Stimulated activated naive CD8-positive, alpha-beta T cell treated with anti-CD3 and anti-CD28 coated beads, Interleukin-15, amount 100 ng/mL, for 72 hours (primary cell): ENCODE measurements at regions not wholly inside any gene's neighbourhood (a gene's known extent, or its start where the extent isn't known, plus 50 kb on each side); places are given as distances from the start of the nearest gene placed in this dataset.
"Not testable (repeated sequence)": the region's sequence is repeated elsewhere in the genome, so short reads cannot be mapped to it uniquely, and the experiment has no call there.

ENCODE experiments used
- ATAC-seq: fragments of 150-1000 bp; cut with Tn5 transposase; 2 replicates; pipeline ENCODE4 v1.10.0; 2021; ENCODE audit warnings: mild to moderate bottlenecking, moderate library complexity
- DNase-seq, 2 donors: peaks; one replicate each; pipeline ENCODE4 v3.0.0; 2021 to 2022
- H3K27ac Mint-ChIP-seq, 2 donors: one replicate each; pipeline ENCODE4 v1.8.0; 2022; ENCODE audit warnings: mild to moderate bottlenecking in 2 of 2, mixed read lengths in 2 of 2, moderate library complexity in 2 of 2
- H3K27me3 Mint-ChIP-seq: one replicate; pipeline ENCODE4 v1.8.0; 2022; ENCODE audit warnings: mixed read lengths
- H3K4me1 Mint-ChIP-seq: one replicate; pipeline ENCODE4 v1.8.0; 2022; ENCODE audit warnings: mild to moderate bottlenecking, mixed read lengths
- H3K4me3 Mint-ChIP-seq, 2 donors: one replicate each; pipeline ENCODE4 v1.8.0; 2022; ENCODE audit warnings: mild to moderate bottlenecking in 2 of 2, mixed read lengths in 2 of 2, moderate library complexity in 1 of 2
- H3K9me3 Mint-ChIP-seq, 2 donors: one replicate each; pipeline ENCODE4 v1.8.0; 2022; ENCODE audit warnings: mixed read lengths in 2 of 2

DNA sequence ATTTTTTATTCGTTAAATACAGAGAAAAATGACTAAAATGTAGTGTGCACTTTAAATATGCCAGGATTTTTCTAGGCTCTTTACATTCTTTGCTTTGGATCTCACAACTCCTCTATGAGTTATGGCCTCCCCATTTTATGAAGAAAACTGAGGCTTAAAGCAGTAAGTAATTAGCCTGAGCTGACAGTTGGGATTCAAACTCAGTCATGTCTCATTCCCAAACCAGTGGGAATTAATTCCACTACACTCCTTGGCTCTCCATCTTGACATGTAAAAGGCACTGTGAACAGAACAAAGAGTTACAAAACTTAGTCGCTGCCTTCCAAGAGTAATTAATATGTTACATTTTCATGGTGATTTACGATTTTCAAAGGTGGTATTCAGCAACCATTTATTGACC, 351.9 kb downstream of the SATB2 start:
- Mint-ChIP-seq H3K4me3 (no peak overlapping the region), H3K4me1 (no peaks in the 10 kb centered on the region), H3K9me3 (no peaks in the 10 kb centered on the region), H3K27ac (no peak overlapping the region), H3K27me3 (no peaks in the 10 kb centered on the region)
- ATAC-seq (no peak), DNase-seq (no peak)

DNA sequence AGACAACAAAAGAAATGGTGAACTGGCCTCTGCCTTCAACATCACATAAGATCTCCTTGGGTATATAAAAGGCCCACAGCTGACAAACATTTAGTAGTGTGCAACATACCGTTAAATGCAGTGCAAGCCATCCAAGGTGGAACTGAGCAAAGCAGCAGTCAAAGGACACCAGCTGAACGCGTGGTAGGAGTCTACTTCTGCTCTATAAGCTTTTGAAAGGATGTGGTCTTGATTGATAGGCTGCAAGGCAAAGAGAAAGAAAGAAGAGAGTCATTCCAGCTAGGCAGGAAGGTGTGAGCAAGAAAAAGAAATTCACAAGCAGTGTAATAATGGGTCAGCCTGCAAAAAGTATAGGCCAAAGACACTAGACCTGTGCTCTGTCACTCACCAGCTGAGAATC, 356.3 kb downstream of the SATB2 start:
- Mint-ChIP-seq H3K27me3 (no peaks in the 10 kb centered on the region), H3K27ac (no peak overlapping the region), H3K4me1 (no peaks in the 10 kb centered on the region), H3K9me3 (no peaks in the 10 kb centered on the region), H3K4me3 (no peak overlapping the region)
- no peak for ATAC-seq
- DNase-seq = no peak

GRCh38 chr2:199100326-199101110, 357.2 kb downstream of the SATB2 start:
- Mint-ChIP-seq H3K27me3 (no peaks in the 10 kb centered on the region), H3K4me3 (no peak overlapping the region), H3K27ac (no peak overlapping the region), H3K4me1 (no peaks in the 10 kb centered on the region), H3K9me3 (no peaks in the 10 kb centered on the region)
- DNase-seq = no peak
- ATAC-seq = no peak

GRCh38 chr2:199092419-199092818, 365.3 kb downstream of the SATB2 start:
- DNase-seq (no peak), ATAC-seq (no peak)
- Mint-ChIP-seq H3K27ac (no peak overlapping the region), H3K27me3 (no peaks in the 10 kb centered on the region), H3K4me1 (no peaks in the 10 kb centered on the region), H3K9me3 (peaks cover 0 to 15% of the 10 kb centered on the region in 2 donors), H3K4me3 (no peak overlapping the region)

- Mint-ChIP-seq H3K27ac (no peak overlapping the region), H3K4me1 (no peaks in the 10 kb centered on the region), H3K27me3 (no peaks in the 10 kb centered on the region), H3K4me3 (no peak overlapping the region), H3K9me3 (no peaks in the 10 kb centered on the region)
- ATAC-seq (no peak), DNase-seq (no peak)
These were observed 372.5 kb downstream of the SATB2 start for GRCh38 chr2:199085261-199085660.

DNA sequence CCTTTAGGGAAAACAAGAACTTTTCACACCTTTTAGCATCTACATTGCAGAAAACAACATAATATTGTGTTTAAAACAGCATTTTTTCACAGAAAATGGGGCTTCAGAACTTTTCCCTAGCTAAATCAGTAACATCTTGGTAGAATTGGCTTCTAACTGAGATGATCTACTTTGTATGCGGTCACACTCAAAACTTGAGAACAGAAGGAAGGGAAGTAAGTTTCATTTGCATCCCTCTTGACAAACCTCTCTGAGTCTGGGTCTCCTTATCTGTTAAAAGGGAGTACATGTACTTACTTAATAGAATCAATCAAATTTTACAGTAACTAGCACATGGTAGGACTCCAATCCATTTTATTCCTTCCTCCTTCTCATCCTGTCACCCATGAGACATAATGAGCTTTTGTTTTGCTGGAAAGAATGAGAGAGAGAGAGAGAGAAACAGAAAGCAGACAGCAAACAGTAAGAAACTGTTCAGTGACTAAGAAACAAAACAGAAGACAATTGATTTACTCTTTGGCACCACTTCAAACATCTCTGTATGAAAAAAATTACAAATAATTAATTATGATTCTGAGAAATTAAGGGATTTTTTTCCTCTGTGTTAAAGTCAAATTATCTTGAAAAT, 387.3 kb downstream of the SATB2 start:
- H3K27ac Mint-ChIP-seq = no peak overlapping the region
- H3K9me3 Mint-ChIP-seq = peaks cover 0 to 13% of the 10 kb centered on the region in 2 donors
- no peak overlapping the region for H3K4me3 Mint-ChIP-seq
- DNase-seq = no peak
- no peaks in the 10 kb centered on the region for H3K4me1 Mint-ChIP-seq
- ATAC-seq = no peak
- no peaks in the 10 kb centered on the region for H3K27me3 Mint-ChIP-seq

DNA sequence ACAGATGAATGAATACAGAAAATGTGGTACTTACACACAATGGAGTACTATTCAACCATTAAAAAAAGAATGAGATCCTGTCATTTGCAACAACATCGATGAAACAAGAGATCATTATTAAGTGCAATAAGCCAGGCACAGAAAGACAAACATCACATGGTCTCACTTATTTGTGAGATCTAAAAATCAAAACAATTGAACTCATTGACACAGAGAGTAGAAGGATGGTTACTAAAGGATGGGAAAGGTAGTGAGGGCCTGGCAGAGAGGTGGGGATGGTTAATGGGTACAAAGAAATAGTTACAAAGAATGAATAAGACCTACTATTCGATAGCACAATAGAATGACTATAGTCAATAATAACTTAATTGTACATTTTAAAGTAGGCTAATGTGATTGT, 393.5 kb downstream of the SATB2 start:
- no peak for ATAC-seq
- no peak for DNase-seq
- H3K4me3 Mint-ChIP-seq = no peak overlapping the region
- H3K27me3 Mint-ChIP-seq = no peaks in the 10 kb centered on the region
- H3K4me1 Mint-ChIP-seq = no peaks in the 10 kb centered on the region
- peaks cover 21 to 32% of the 10 kb centered on the region in 2 donors for H3K9me3 Mint-ChIP-seq
- no peak overlapping the region for H3K27ac Mint-ChIP-seq

DNA sequence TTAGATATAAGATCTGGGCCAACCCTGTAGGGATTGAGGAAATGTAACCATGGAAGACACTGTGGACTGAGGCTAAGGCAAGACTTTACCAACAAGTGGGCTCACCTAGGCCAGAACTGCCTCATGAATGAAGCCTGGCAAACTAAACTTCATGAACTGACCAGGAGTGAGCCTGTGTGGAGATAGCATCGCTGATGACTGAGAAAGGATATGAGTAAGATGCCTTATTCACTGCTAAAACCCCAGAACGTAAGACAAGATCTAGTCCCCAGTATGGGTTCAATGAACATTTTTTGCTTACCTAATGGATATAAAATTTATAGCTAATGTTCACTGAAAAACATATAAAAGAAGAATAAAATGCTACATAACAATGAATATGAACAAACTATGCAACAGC, 399.8 kb downstream of the SATB2 start:
- Mint-ChIP-seq H3K4me1 (no peaks in the 10 kb centered on the region), H3K27me3 (no peaks in the 10 kb centered on the region)
- DNase-seq = no peak

DNA sequence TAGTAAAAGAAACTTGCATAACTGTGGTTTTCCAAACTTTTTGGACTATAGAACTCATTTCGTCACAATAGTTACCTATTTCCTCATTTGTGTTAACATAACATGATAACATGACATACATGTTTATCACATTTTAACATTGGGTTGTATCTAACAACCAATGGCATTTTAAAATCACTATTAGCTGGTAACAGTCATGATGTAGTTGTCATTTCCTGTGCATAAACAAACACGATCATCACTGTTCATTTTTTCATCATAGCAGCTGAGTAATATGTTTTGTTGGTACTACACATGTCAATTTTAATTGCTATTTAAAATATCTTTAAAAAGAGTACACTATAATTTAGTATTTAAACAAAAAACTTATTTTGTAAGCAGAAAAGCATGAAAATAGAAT, 402.4 kb downstream of the SATB2 start:
- DNase-seq (no peak), ATAC-seq (no peak)
- Mint-ChIP-seq H3K27ac (no peak overlapping the region), H3K4me1 (no peaks in the 10 kb centered on the region), H3K27me3 (no peaks in the 10 kb centered on the region), H3K4me3 (no peak overlapping the region), H3K9me3 (peaks cover 0 to 10% of the 10 kb centered on the region in 2 donors)

More for the DNA sequence above, 399.8 kb downstream of the SATB2 start:
- Mint-ChIP-seq H3K4me3 (no peak overlapping the region), H3K9me3 (peaks cover 15 to 27% of the 10 kb centered on the region in 2 donors), H3K27ac (no peak overlapping the region)
- ATAC-seq = no peak

- no peaks in the 10 kb centered on the region for H3K4me1 Mint-ChIP-seq
- H3K4me3 Mint-ChIP-seq = no peak overlapping the region
- peak; percentile 37 for ATAC-seq
- H3K27me3 Mint-ChIP-seq = no peaks in the 10 kb centered on the region
- no peak for DNase-seq
- no peak overlapping the region for H3K27ac Mint-ChIP-seq
- H3K9me3 Mint-ChIP-seq = peaks cover 0 to under 1% of the 10 kb centered on the region in 2 donors
These were observed 414.9 kb downstream of the SATB2 start for GRCh38 chr2:199042660-199043379.

DNA sequence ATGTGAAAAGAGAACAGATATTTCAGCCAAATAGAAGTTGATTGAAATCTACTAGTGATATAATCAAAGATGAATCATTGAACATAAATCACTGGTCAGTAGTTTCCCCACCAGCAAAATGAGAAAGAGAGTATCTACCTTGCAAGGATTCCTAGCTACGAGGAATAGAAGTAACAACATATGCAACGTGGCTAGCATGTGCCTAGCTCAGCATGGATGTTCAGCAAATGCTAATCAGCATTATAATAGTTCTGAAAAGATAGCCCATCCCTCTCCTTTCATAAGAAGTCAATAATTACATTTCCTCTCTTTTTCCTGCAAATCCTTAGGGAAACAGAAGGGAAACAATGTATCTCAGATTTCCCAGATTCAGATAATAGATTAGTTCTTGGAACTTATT, 417.2 kb downstream of the SATB2 start:
- ATAC-seq = no peak
- Mint-ChIP-seq H3K27ac (no peak overlapping the region), H3K9me3 (no peaks in the 10 kb centered on the region), H3K4me3 (no peak overlapping the region), H3K4me1 (no peaks in the 10 kb centered on the region), H3K27me3 (no peaks in the 10 kb centered on the region)
- DNase-seq = no peak

DNA sequence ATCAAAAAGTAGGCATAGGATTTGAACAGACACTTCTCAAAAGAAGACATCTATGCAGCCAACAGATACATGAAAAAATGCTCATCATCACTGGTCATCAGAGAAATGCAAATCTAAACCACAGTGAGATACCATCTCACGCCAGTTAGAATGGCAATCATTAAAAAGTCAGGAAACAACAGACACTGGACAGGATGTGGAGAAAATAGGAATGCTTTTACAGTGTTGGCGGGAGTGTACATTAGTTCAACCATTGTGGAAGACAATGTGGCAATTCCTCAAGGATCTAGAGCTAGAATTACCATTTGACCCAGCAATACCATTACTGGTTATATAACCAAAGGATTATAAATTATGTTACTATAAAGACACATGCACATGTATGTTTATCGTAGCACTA, 424.0 kb downstream of the SATB2 start:
- H3K9me3 Mint-ChIP-seq = peaks cover 5 to 31% of the 10 kb centered on the region in 2 donors
- H3K4me3 Mint-ChIP-seq, ATAC-seq, H3K27me3 Mint-ChIP-seq, DNase-seq, H3K27ac Mint-ChIP-seq, H3K4me1 Mint-ChIP-seq: not testable (repeated sequence)

DNA sequence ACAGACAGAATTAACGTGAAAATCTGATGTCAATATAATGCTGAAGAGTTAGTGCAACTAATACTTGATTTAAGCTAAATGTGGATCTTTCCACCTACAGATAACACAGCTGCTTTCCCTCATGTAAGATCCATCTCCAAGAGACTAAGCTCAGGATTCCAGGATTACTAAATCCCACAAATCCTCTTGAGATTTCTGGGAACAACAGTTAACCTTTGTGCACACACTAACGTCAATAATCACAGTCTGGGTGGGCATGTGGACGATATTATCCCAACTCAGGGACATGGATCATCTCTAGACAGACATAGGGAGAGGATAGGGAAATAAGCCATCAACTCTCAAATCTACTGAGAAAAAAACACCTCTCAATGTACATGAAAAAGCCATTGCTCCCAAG, 432.6 kb downstream of the SATB2 start:
- no peaks in the 10 kb centered on the region for H3K27me3 Mint-ChIP-seq
- peaks cover 0 to 5% of the 10 kb centered on the region in 2 donors for H3K9me3 Mint-ChIP-seq
- H3K4me1 Mint-ChIP-seq = no peaks in the 10 kb centered on the region
- DNase-seq (no peak), ATAC-seq (no peak)
- H3K27ac Mint-ChIP-seq = no peak overlapping the region
- no peak overlapping the region for H3K4me3 Mint-ChIP-seq

GRCh38 chr2:199024224-199024623, 433.5 kb downstream of the SATB2 start:
- no peak overlapping the region for H3K27ac Mint-ChIP-seq
- no peak overlapping the region for H3K4me3 Mint-ChIP-seq
- H3K4me1 Mint-ChIP-seq = no peaks in the 10 kb centered on the region
- H3K27me3 Mint-ChIP-seq = no peaks in the 10 kb centered on the region
- H3K9me3 Mint-ChIP-seq = no peaks in the 10 kb centered on the region
- ATAC-seq (no peak), DNase-seq (no peak)

- Mint-ChIP-seq H3K9me3 (no peaks in the 10 kb centered on the region), H3K27me3 (no peaks in the 10 kb centered on the region), H3K4me1 (no peaks in the 10 kb centered on the region), H3K4me3 (no peak overlapping the region), H3K27ac (no peak overlapping the region)
- no peak for DNase-seq
- ATAC-seq = no peak
These were observed 437.7 kb downstream of the SATB2 start for GRCh38 chr2:199019898-199020507.

- Mint-ChIP-seq H3K4me1 (no peaks in the 10 kb centered on the region), H3K4me3 (no peak overlapping the region), H3K27me3 (no peaks in the 10 kb centered on the region), H3K27ac (no peak overlapping the region), H3K9me3 (no peaks in the 10 kb centered on the region)
- ATAC-seq (no peak), DNase-seq (no peak)
These were observed 438.9 kb downstream of the SATB2 start for GRCh38 chr2:199018826-199019225.
